GM18517 (cell line): ENCODE measurements at regions not wholly inside any gene's neighbourhood (a gene's known extent, or its start where the extent isn't known, plus 50 kb on each side); places are given as distances from the start of the nearest gene placed in this dataset.

Experiments used
- ATAC-seq: cut with Tn5 transposase; IDR thresholded peaks from one replicate; pipeline ENCODE4 v1.9.1; 2021; ENCODE audit warnings: mild to moderate bottlenecking, moderate library complexity; ENCODE audit not compliant: unreplicated experiment

DNA sequence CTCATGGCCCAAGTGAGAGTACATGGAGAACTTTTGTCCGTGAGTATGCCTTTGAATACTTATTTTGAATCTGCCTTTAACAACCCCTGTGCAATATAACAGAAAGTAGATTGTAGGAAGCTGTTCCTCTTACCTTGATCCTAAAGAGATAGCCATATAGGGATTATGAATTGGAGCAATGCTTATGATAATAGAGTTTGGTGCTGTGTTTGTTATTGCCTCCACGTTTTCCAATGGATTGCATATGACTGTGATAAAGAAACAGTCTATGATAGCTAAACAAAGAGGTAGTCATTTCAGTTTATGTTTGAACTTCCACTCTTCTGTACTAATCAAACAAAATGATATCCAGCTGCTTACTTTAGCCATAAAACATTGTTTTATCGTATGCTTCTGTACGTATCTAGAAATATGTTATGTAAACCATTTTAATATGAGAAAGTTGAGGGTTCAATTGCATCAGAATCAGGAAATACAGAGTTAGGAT, 199.6 kb upstream of the RGMB start:
- ATAC-seq: no peak

DNA sequence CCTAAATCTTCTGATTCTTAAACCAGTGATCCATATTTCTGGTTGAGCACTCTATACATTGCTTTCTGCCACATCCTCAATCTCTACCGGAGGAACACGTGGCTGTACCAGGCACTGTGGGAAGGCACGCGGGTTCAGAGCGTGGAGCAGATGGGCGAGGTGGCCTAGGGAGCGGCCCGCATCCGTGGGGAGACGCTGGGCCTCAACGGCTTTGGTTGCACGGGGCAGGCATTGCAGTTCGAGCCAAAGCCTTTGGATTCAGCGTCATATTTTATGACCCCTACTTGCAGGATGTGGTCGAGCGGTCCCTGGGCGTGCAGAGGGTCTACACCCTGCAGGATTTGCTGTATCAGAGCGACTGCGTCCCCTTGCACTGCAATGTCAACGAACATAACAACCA, 197.2 kb upstream of the RGMB start:
- ATAC-seq: no peak

DNA sequence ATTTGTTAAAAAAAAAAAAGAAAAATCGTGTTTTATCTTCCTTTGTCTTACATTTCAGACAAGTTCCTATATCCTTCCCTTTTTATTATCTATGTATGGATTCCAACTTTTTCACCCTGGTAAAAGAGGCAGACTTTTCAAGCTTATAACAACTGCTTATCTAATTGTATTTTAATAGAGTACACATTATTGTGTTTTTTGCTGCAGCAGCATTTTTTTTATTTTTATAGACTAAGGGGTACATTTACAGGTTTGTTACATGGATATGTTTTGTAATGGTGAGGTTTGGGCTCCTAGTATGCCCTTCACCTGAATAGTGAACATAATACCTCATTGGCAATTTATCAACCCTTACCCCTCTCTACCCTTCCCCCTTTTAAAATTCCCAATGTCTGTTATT, 195.0 kb upstream of the RGMB start:
- no peak for ATAC-seq

DNA sequence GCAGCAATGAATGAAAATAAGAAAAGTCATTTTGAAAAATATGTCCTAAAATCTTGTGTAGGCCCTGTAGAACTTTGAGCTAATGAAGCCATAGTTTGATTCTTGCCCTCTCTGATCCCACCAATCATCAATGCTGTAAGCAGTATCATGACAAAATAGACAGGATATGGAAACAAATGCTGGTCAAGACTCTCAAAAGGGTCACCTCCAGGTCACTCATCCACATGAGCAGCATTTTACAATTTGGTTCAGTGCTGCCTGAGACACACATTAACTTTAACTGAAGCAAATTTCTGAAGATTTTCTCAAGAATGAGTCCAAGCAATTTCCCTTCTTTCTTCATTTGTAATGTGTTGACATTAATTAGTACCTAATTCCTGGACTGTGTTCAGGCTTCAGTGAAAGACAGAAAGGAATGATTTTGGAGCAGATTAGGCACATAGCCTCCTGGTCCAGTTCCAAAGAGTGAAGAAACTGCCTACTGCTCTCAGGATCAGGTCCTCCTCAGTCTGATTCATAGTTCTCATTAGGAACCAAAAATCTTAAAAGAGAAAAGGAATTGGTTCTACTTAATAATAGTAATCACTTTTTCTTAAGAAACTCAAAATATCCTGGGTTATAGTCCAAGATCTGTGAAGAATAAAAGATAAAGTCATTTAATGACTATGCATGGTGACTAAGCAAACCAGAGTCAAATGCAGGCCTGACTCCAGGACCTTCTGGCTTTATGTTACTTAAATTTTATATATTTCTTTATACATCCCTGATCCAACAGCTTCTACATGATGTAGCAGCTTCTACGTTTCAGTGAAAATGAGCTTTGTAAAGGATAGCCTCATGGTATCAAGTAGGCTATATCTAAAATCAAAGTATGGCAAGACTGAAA, 192.1 kb upstream of the RGMB start:
- no peak for ATAC-seq

DNA sequence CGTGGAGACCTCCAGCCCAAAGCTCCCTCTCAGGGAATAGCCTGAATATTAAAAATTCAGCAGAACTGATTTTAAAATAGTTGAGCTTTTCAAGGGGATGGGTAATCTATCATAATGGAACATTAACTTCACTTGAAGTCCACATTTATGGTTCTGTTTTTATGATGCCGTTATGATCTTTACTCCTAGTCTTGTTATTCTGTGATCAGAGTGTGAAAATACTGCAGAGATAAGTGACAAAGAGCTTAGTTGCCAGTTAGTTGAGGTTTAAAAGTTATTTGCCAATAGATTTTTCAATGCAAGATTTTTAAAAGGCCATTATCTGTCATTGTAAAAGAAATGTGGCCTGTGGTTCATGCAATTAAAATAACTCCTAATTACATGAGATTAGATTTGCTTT, 189.9 kb upstream of the RGMB start:
- ATAC-seq: no peak

DNA sequence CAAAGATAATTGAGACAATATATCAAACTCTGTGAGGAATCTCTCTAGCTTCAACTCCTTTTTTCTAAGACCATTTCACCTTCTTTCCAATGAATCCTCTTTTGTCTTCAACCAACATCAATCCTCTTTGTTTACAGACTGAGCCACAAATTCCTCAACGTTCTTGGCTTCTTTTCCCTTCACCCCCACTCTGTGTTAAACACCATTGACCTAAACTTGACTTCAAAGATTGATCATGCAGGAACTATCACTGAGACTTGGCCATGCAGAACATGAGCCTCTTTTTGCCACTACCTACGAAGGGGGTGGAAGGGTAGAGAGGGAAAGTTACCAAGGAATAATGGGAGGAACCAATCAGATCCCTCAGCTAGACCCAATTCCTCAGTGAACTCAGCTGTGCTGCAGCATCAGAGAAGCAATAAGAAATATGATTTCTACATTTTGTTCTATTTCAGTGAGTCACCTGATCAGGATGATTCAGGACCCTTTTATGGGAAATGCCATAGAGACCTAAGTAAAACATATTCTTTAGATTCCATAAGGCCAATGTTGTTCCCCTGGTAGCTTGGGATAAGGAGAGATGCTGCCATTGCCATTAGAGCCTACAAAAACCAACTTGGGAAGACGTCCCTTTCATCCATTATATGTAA, 187.7 kb upstream of the RGMB start:
- ATAC-seq: no peak

DNA sequence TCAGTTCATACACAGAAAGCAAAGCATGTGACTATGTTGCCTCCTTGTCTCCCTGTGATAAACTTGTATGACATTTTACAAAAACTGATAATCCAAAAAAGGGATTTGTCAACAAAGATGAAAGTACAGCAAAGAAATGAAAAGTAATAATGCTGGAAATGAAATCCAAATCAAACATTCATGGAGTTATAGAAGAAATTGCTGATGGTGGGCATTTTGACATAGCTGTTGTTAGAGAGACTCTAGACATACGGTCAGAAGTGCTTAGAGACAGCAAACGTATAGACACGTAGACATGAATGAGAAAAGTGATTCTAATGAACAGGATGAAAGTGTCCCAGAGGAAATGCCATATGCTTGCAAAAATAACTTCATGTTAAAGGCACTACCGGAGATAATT, 186.9 kb upstream of the RGMB start:
- ATAC-seq: no peak

DNA sequence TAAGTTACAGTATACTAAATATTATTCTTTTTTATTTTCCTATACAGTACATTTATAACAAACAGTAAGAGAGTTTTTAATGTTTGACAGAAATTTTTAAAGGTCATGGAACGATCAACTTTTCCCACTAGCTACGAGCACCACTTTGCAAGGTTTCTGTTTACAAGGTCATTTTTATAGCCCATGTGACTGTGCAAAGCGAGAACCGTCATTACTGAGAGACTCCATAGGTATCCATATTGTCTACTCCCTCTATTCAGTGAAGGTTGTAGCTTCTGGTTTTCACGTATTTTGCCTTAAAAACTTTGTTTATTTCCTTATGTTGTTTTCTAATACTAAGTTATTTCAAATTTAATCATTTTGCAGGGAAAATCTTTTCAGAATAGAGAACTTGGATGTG, 186.3 kb upstream of the RGMB start:
- ATAC-seq: no peak

DNA sequence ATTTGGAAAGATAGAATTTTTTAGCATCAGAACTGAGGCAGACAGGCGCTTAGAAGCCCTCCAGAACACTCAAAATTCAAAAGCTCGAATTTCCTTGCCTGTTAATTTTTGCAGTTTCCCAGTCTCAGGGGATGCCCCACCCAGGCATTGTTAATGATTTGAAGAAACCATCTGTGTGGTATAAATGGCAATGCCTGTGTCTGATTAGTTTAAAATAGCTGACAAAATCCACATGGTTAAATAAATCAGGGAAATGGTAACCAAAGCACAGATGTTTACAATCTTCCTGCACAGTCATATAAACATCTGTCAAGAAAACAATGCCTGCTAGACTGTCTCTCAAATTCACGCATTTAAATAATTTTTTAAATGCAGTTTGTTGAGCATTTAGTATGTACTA, 185.2 kb upstream of the RGMB start:
- no peak for ATAC-seq

DNA sequence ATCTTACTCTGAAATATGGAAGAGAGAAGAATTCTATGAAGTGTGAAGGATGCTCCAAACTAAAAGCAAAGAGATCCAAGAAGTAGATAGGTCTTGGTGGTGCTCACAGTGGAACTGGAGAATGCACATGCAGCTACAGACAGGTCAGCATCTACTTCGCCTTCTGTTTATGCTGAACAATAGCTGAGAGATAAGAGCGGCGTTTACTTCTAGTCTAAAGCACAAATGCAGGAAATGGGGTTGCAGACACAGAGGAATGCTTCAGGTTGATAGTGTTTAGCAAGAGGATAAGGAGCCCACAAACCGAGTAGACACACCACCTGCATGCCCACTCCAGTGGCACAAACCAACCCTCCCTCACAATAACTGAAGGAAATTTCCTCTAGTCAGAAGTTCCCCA, 180.0 kb upstream of the RGMB start:
- ATAC-seq: no peak

DNA sequence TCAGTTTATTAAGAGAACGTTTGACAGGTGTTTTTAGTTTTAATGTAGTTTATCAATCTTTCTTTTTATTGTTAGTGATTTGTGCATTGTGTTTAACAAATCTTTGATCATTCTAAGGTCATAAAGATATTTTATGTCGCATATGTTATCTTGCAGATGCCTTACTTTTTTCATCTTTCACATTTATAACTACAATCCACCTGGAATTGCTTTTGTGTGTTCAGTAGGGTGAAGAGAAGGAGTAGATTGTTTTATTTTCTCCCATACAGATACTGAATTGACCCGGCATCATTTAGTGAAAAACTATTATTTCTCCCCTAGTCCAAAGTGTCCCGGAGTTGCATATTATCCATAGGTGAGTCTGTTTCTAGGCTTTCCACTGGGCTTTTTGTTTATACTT, 179.4 kb upstream of the RGMB start:
- ATAC-seq: no peak

DNA sequence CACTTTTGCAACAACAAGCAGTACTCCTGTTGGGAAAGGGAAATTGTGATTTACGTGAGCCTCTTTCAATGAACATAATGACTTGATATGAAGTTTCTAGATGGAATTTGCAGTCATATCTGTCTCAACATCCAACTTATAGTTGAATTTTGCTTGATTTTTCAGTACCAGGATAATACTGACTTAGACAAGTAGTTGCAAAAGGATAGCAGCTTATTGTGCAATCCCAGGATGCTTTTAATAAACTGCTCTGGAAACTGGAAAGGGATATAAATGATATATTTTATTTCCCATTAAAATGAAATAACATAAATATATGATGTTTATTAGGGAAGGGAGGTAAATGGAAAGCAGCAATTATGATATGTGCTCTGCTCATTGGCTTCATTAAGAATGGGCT, 174.4 kb upstream of the RGMB start:
- no peak for ATAC-seq

DNA sequence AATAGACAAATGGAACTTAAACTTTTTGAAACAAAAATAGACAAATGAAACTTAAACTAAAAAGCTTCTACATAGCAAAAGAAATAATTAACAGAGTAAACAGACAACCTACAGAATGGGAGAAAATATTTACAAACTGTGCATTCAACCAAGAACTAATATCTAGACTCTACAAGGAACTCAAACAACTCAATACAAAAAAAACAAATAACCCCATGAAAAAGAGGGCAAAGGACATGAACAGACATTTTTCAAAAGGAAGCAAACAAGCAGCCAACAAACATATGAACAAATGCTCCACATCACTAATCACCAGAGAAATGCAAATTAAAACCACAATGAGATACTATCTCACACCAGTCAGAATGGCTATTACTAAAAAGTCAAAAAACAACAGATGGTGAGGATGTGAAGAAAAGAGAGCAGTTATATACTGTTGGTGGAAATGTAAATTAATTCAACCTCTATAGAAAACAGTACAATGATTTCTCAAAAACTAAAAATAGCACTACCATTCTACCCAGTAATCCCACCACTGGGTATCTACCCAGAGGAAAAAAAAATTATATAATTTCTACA, 170.8 kb upstream of the RGMB start:
- ATAC-seq: peak; percentile 69

DNA sequence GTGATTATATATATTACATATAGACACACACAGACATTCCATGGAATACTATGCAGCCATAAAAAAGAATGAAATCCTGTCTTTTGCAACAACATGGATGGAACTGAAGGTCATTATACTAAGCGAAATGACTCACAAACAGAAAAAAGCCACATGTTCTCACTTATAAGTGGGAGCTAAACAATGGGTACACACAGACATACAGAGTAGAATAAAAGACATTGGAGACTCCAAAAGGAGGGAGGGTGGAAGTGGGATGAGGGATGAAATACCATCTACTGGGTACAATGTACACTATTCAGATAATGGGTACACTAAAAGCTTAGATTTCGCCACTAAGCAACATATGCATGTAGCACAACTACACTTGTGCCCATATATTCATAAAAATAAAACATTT, 170.0 kb upstream of the RGMB start:
- no peak for ATAC-seq

DNA sequence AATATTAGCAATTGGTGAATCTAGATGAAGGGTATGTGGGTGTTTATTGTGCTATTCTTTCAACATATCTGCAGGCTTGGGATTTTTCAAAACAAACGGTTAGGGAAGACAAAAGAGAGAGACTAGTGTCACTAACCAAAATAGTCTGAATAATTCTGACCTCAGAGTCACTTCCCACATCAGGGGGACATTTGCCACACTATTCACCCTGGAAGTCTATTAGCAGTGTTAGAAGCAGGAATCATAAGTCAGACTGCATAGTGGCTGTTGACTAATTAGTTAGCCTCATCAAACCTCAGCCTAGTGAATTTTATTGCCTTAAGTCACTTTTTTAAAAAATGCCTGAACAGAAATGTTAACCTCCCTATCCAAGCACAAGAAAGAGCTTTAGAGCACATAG, 169.2 kb upstream of the RGMB start:
- no peak for ATAC-seq

DNA sequence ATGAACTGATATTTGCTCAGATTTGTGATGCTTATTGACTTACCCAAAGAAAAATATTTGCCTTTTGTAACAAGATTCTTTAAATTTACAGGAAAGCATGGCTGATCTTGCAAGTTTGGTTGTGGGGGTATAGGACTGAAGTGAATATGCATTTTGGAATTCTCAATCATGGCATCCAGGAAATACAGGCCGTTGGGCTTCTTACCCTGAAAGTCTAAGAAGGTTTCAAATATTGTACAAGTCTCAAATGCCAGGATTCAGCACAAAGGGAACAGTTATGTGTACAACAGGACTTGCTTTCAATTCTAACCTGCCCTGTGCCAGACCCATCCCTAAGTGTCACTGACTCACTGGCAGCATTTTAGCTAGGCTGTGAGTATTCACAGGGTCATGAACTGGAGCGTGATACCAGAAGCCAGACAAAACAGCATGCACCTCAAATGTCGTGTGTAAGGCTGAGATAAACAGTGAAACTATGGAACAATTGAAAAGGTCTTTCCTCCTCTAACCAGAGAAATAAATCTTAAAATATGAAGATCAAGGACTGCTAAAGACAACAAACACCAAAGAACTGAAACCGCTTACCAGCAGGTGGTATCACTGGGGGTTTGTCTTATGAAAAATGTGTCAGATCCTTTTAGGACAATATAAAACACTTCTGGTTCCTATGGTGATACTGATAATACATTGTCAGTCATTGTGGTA, 168.6 kb upstream of the RGMB start:
- no peak for ATAC-seq

DNA sequence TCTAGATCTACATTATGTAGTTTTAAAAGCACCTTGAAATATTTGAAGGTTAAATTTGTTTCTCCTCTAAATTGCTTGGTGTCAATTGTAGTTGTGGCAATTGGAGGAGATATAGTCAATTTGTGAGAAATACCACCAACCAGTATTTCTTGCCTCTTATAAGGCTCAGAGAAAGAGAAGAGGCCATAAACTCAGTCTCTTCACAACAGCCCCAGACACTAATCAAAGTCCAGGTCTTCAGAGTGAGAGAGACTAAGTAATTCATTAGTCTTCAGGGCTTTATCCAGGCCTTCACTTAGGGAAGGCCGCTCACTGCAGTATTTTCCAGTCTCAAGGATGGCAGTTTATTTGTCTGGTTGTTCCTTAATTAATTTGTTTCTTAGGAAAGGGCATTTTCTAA, 168.0 kb upstream of the RGMB start:
- ATAC-seq: no peak

DNA sequence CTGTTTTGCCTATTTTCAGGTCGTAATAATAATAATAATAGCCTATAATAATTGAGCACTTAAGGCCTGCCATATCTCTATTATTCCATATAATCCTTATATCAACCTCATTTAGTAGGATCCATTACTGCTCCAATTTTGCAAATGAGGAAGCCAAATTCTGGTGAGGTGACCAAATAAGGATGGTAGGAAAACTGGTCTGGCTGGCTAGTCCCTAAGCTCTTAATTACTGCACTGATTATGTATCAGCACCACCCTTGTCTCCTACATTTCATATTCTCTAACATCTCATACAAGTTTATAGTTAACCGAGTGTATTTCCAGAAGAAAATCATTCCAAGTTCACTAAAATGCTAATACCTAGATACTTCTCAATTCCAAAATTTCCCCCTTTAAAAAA, 166.5 kb upstream of the RGMB start:
- ATAC-seq: no peak

DNA sequence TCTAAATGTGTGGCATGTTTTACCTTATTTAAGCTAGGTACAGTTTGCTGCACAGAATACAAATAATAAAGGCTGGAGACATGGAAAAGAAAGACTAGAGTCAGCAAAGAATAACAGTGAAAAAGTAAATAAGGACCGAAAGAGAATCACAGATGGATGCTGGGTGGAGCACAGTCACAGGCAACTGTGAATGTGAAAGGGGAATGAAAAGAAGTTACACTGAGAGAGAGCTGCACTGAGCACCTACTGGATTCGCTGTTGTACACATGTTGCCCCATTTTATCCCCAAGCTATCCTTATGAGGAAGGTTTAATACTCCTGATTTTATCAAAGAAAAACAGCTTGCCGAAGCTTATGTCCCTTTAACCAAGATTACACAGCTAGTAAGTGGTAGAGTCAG, 165.4 kb upstream of the RGMB start:
- ATAC-seq: no peak

DNA sequence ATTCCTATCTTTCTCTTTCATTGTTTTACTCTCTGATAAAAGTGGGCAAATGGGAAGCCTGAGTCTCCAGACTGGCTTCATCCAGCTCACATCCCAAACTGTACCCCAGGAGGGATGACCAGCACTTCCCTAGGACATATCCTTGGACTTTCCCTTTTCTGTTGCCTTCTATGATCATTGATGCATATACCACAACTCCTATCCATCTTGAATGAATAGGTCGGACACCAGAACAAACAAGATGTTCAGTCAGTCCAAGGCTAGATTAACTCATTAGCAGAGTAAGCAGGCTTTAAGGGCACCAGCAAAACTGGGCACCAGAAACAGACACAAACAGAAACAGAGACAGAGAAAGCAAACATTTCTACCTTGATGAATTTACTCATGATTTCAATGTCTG, 159.1 kb upstream of the RGMB start:
- no peak for ATAC-seq

DNA sequence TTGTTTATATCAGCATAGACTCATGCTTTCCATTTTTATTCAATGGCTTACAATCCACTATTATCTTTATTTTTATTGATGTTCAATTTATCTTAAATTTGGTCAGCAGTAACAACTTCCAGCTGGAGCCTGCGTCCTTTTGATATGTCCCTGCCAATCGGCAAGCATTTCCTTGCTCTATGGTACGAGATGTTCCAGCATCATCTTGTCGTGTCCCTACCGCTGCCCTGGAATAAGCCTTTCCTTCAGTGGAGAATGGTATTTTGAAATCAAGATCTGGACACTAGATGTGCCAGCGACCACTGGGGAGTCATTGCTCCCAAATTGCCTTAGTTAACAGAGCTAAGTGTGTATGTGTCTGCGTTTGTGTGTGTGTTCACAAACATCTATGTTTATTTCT, 151.6 kb upstream of the RGMB start:
- ATAC-seq: no peak
